Upper lobe of left lung (tissue), 6 donors: ENCODE measurements at regions not wholly inside any gene's neighbourhood (a gene's known extent, or its start where the extent isn't known, plus 50 kb on each side); places are given as distances from the start of the nearest gene placed in this dataset.

Experiments used
- ATAC-seq, 2 donors: fragments of 200-7000 bp; cut with Tn5 transposase; one replicate each; pipeline ENCODE4 v1.9.1; 2022; ENCODE audit warnings: mild to moderate bottlenecking in 2 of 2, moderate library complexity in 2 of 2; ENCODE audit not compliant: low FRiP score in 2 of 2
- DNase-seq, 2 donors: peaks; one replicate each; pipeline ENCODE4 v3.0.0-alpha.2; 2019 to 2020
- H3K27ac ChIP-seq, 4 donors: fragments of 200-600 bp; sonication (generic); one replicate each; pipeline ENCODE4 v1.5.1; 2016 to 2019
- H3K27me3 ChIP-seq, 4 donors: fragments of 200-600 bp; sonication (generic); one replicate each; pipeline ENCODE4 v1.5.1; 2017 to 2019
- H3K36me3 ChIP-seq, 4 donors: fragments of 200-600 bp; sonication (generic); one replicate each; pipeline ENCODE4 v1.5.1; 2016 to 2019
- H3K4me1 ChIP-seq, 4 donors: fragments of 200-600 bp; sonication (generic); one replicate each; pipeline ENCODE4 v1.5.1; 2018 to 2019
- H3K4me3 ChIP-seq, 4 donors: fragments of 200-600 bp; sonication (generic); one replicate each; pipeline ENCODE4 v1.5.1; 2017 to 2019; ENCODE audit warnings: mild to moderate bottlenecking in 2 of 4, moderate library complexity in 1 of 4
- H3K9me3 ChIP-seq, 4 donors: fragments of 200-600 bp; sonication (generic); one replicate each; pipeline ENCODE4 v1.5.1; 2018 to 2019
- EP300 ChIP-seq, 4 donors: sonication (generic); formaldehyde crosslinking; IDR thresholded peaks; one replicate each; pipeline ENCODE4 v1.5.1; 2017; ENCODE audit warnings: antibody characterized with exemption in 4 of 4, control low read depth in 2 of 4
- POLR2A ChIP-seq, 4 donors: fragments of 450-650 bp; IDR thresholded peaks; one replicate each; pipeline ENCODE4 v1.5.1; 2016 to 2017; ENCODE audit warnings: antibody characterized with exemption in 4 of 4, mild to moderate bottlenecking in 2 of 4
- POLR2AphosphoS5 ChIP-seq, 2 donors: sonication (generic); formaldehyde crosslinking; IDR thresholded peaks; one replicate each; pipeline ENCODE4 v1.5.1; 2017; ENCODE audit warnings: antibody characterized with exemption in 2 of 2
- WGBS, 2 donors: methylation state at CpG; one replicate each; pipeline ENCODE4 v1.1.5; 2017 to 2018; 5-methylcytosine and 5-hydroxymethylcytosine counted together
- TF ChIP-seq, protein P1 (sequence below), 6 experiments: fragments of 450-650 bp in 4 of 6; fragments of 200-600 bp in 2 of 6; sonication (generic) in 2 of 6; IDR thresholded peaks; one replicate each; pipeline ENCODE4 v1.5.1; 2016 to 2019; ENCODE audit warnings: antibody characterized with exemption in 6 of 6
- donor health status: DM: no; HTN: no; CAD: no; lungs with moderate emphysema.
- donor health status: DM: no; HTN: yes; CAD: no; lungs with severe emphysema.

DNA sequence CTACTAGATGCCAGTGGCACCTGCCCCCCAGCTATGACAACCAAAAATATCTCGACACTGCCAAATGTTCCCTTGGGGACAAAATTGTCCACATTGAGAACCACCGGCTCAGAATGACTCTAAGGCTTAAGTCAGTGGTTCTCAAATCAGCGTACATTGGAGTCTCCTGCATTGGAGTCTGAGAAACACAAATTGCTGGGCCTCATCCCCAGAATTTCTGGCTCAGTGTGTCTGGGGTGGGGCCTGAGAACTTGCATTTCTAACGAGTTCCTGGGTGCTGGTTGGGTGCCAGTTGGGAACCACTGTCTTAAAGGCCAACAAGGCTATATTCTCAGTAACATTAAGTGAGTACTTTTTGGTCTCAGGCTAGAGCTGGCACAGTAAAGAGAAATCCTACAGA lies 77.7 kb upstream of the GADD45A start:
- DNase-seq (no peak), ATAC-seq (no peak)
- 74 to 94% methylated on average over 2 to 4 of the region's 4 CpGs for WGBS, 2 donors
- TF ChIP-seq EP300 (IDR thresholded peaks at IDR 0.05) (no peak), POLR2A (IDR thresholded peaks at IDR 0.05) (no peak), POLR2AphosphoS5 (IDR thresholded peaks at IDR 0.05) (no peak)
- TF ChIP-seq, protein P1, sequence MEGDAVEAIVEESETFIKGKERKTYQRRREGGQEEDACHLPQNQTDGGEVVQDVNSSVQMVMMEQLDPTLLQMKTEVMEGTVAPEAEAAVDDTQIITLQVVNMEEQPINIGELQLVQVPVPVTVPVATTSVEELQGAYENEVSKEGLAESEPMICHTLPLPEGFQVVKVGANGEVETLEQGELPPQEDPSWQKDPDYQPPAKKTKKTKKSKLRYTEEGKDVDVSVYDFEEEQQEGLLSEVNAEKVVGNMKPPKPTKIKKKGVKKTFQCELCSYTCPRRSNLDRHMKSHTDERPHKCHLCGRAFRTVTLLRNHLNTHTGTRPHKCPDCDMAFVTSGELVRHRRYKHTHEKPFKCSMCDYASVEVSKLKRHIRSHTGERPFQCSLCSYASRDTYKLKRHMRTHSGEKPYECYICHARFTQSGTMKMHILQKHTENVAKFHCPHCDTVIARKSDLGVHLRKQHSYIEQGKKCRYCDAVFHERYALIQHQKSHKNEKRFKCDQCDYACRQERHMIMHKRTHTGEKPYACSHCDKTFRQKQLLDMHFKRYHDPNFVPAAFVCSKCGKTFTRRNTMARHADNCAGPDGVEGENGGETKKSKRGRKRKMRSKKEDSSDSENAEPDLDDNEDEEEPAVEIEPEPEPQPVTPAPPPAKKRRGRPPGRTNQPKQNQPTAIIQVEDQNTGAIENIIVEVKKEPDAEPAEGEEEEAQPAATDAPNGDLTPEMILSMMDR (IDR thresholded peaks at IDR 0.05): no peak
- Histone ChIP-seq H3K27ac (no peak overlapping the region), H3K4me1 (no peaks in the 10 kb centered on the region), H3K36me3 (no peaks in the 10 kb centered on the region), H3K27me3 (no peaks in the 10 kb centered on the region), H3K4me3 (no peak overlapping the region), H3K9me3 (no peaks in the 10 kb centered on the region)

DNA sequence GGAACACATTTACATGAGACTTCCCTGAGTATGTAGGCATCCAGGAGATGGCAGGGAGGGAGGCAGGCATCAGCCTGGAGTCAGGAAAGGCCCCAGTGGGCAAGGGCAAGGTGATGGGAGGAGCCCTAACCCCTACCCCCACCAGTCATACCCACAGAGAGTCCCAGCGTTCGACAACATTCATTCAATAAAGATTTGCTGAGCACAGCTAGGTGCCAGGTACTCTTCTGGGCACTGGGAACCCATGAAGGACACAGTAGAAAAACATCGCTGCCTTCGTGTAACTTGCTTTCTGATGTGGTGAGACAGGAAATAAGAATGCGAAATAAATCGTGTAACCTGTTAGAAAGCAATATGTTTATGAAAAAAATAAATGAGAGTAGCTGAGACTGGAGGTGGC lies 77.3 kb upstream of the GADD45A start:
- DNase-seq (no peak), ATAC-seq (no peak)
- Histone ChIP-seq H3K27me3 (no peaks in the 10 kb centered on the region), H3K27ac (no peak overlapping the region), H3K36me3 (no peaks in the 10 kb centered on the region), H3K4me3 (no peak overlapping the region), H3K4me1 (peaks cover 0 to 2% (median under 1%) of the 10 kb centered on the region in 4 donors), H3K9me3 (no peaks in the 10 kb centered on the region)
- WGBS, 2 donors: 89 to 93% methylated on average over 6 of the region's 6 CpGs
- TF ChIP-seq EP300 (IDR thresholded peaks at IDR 0.05) (no peak), POLR2AphosphoS5 (IDR thresholded peaks at IDR 0.05) (no peak), POLR2A (IDR thresholded peaks at IDR 0.05) (no peak)
- TF ChIP-seq, protein P1 (IDR thresholded peaks at IDR 0.05): no peak

DNA sequence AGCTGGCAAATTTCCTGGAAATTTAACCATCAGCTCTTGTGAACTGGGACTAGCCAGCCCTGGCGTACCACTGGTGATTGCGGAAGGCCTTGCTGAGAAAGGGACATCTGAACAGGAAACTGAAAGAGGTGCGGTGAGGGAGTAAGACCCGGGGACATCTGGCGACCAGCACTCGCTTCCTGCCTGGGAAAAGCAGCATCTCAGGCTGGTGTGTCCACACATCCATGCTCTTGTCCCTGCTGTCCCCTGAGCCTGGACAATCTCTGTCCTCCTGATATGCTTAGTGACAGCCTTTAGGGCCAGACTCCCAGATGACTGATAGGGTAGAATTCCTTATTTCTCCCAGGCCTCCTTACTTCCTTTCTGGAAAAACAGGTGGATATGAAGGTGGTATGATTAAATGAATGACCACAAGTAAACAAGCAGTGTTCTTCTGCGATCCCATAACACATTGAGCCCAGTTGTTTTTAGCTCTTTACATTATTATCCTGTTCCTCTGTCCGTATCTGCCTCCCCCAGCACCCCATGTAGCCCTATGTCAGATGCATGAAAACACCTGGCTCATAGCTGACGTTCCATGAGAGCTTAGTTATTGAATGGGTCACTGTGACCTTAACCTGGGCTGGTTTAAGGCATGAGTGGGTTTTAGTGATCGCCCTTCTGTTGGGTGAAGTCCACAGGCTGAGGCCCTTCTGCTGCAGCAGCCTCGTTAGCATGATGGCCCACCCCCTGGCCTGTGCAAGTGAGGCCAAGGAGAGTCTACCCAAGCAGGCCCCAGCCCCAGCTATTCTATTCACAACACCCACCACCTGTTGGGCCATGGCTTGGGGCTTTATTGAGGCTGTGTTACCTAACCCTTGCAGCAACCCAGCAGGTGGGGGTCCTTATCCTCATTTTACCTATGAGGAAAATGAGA lies 76.1 kb upstream of the GADD45A start:
- Histone ChIP-seq H3K4me3 (no peak overlapping the region), H3K36me3 (no peaks in the 10 kb centered on the region), H3K27ac (no peak overlapping the region), H3K27me3 (no peaks in the 10 kb centered on the region), H3K4me1 (peaks cover 0 to 7% (median 4%) of the 10 kb centered on the region in 4 donors), H3K9me3 (no peaks in the 10 kb centered on the region)
- no peak for ATAC-seq
- TF ChIP-seq POLR2A (IDR thresholded peaks at IDR 0.05) (no peak), EP300 (IDR thresholded peaks at IDR 0.05) (no peak), POLR2AphosphoS5 (IDR thresholded peaks at IDR 0.05) (no peak)
- WGBS, 2 donors: 77 to 79% methylated on average over 10 to 11 of the region's 11 CpGs
- no peak for DNase-seq

DNA sequence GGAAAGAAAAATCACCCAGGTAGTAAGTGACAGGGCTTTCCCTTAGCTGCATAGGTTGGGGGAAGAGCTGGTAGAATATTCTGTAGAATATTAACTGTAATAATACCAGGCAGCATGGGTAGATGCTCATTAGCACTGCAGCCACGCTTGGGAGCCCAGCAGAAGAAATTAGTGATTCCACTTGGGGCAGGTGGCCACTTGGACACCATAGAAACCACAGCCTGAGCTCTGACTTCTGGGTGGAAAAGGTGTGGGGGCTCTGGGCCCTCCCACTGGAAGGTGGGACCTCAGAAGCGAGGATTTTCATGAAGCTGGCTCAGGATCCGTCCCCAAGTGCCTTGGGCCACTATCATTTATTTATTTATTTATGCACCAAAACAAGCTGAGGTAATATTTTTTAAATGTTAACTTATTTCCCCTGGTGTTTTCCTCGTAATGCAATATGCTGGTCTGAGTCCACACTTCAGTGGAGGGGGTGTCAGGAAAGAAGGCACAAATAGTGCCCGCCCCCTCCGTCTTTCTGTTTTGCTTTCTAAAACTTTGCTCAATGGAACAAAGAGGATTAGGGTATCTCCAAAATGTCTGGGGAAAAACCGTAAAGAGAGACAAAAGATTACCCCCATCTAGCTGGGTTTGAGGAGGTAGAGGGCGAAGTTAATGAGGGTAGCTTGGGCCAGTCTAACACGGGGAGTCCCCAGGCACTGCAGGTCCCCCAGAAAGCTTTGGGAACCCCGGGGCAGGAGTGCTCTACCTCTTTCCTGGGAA lies 75.2 kb upstream of the GADD45A start:
- Histone ChIP-seq H3K9me3 (no peaks in the 10 kb centered on the region), H3K4me3 (no peak overlapping the region)
- no peak for DNase-seq

DNA sequence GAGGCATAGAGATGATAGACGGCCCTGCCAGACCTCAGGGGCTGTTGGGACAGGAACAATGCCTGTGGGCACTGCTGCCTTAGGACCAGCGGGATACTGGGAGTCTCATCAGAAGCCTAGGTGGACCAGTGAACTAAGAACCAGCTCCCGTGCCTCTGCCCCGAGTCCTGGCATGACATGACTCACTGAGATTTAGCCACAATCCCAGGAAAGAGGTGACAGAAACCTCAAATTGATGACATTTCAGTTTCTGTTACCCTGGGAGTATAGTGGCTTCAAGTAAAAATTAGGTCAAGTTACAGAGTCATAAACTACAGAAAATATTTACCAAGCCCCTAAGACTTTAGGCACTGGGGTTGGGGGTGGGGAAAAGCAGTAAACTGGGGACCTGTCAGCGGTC lies 74.6 kb upstream of the GADD45A start:
- Histone ChIP-seq H3K27me3 (no peaks in the 10 kb centered on the region), H3K4me3 (no peak overlapping the region), H3K9me3 (no peaks in the 10 kb centered on the region), H3K36me3 (no peaks in the 10 kb centered on the region), H3K27ac (no peak overlapping the region), H3K4me1 (peaks cover 0 to 11% (median 5%) of the 10 kb centered on the region in 4 donors)
- DNase-seq: no peak
- 80 to 93% methylated on average over 5 of the region's 5 CpGs for WGBS, 2 donors
- no peak for ATAC-seq
- TF ChIP-seq POLR2A (IDR thresholded peaks at IDR 0.05) (no peak), POLR2AphosphoS5 (IDR thresholded peaks at IDR 0.05) (no peak), EP300 (IDR thresholded peaks at IDR 0.05) (no peak)
- TF ChIP-seq, protein P1 (IDR thresholded peaks at IDR 0.05): no peak

More for the DNA sequence above, 75.2 kb upstream of the GADD45A start:
- 91 to 94% methylated on average over 10 of the region's 10 CpGs for WGBS, 2 donors
- no peak overlapping the region for H3K27ac ChIP-seq
- H3K4me1 ChIP-seq: peaks cover 0 to 11% (median 5%) of the 10 kb centered on the region in 4 donors
- ATAC-seq: no peak
- no peaks in the 10 kb centered on the region for H3K27me3 ChIP-seq
- no peaks in the 10 kb centered on the region for H3K36me3 ChIP-seq
- TF ChIP-seq, protein P1 (IDR thresholded peaks at IDR 0.05): no peak
- TF ChIP-seq POLR2A (IDR thresholded peaks at IDR 0.05) (no peak), EP300 (IDR thresholded peaks at IDR 0.05) (no peak)
